Activated CD8-positive, alpha-beta memory T cell treated with anti-CD3 and anti-CD28 coated beads for 1 hour (primary cell): ENCODE measurements at regions not wholly inside any gene's neighbourhood (a gene's known extent, or its start where the extent isn't known, plus 50 kb on each side); places are given as distances from the start of the nearest gene placed in this dataset.
"Not testable (repeated sequence)": the region's sequence is repeated elsewhere in the genome, so short reads cannot be mapped to it uniquely, and the experiment has no call there.

ENCODE experiments used
- DNase-seq, 2 donors: peaks; one replicate each; pipeline ENCODE4 v3.0.0-alpha.2; 2020; ENCODE audit warnings: low read depth in 1 of 2; ENCODE audit errors: extremely low read depth in 1 of 2

DNA sequence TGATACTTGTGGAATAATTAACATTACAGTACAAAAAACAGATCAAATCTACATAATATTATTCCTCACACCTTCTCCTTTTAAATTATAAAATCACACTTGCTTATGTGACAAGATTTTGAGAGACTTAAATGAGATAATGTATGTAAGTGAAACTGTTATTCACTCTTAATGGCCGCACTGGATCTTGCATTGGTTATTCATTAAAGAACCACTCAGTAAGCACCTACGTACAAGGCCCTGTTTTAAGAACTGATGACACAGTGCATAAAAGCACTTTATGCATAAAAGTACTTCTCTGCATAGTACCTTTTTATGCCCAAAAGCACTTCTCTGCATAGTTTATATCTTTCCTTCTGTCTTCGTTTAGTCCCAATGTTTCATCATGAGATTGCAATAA lies 172.1 kb downstream of the GOLGA6L6 start:
- DNase-seq = no peak

GRCh38 chr15:20368974-20369373 lies 172.6 kb downstream of the GOLGA6L6 start:
- DNase-seq = no peak

- DNase-seq = no peak
Observed at GRCh38 chr15:20367093-20367492, 174.5 kb downstream of the GOLGA6L6 start.

- not testable (repeated sequence) for DNase-seq
Observed at GRCh38 chr15:20363591-20363990, 178.0 kb downstream of the GOLGA6L6 start.

- no peak for DNase-seq
Observed at GRCh38 chr15:20361091-20361490, 180.5 kb downstream of the GOLGA6L6 start.

- no peak for DNase-seq
Observed at GRCh38 chr15:20358779-20359414, 182.7 kb downstream of the GOLGA6L6 start.

GRCh38 chr15:20358066-20358778 lies 183.4 kb downstream of the GOLGA6L6 start:
- DNase-seq = no peak

DNA sequence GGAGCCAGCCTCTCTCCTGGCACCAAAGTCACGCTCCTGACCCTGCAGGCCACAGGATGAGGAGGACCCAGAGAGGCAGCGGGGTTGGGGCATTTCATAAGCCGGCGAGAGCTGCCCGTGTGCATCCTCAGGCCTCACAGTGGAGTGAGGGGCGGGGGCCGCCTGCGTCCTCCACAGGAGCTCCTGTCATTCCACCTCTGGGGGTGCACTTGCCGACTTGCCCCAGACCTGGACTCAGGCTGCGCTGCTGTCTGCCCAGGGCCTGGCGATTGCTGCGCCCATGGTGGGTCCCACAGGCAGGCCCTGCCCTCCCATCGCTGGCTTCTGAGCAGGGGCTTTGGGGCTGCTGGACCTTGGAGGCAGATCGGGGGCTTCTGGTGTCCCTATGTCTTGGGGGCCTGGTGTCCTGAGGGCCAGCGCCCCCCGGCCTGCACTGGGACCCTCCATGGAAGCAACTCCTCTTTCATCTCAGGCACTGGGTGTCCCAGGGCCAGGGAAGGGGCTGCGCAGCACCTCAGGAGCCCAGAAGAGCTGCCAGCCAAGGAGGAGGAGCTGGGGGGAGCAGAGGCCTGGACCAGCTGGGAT lies 184.0 kb downstream of the GOLGA6L6 start:
- no peak for DNase-seq

DNA sequence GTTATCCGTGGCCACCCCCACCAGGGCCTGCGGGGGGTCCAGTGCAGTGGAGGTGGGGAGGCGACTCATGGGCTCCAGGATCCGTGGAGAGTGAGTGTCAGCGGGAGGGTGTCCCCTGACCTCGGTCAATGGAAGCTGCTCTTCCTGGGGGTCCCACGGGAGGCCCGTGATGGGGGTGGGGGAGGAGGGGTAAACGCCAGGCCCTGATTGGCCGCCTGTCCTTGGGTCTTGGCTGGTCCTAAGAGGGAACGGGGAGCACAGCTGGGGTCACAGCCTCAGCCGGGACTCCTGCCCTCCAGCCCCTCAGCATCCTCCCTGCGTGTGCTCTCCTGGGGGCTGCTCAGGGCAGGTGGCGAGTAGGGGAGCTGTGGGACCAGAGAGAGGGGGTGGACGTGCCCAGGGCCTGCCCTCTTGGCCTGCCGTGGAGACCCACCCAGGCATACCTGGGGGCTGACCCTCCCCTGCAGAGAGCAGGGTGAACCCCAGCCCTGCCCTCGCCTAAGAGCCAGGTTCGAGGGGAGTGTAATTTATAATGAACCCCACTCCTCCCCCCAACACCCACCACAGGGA lies 184.6 kb downstream of the GOLGA6L6 start:
- no peak for DNase-seq

DNA sequence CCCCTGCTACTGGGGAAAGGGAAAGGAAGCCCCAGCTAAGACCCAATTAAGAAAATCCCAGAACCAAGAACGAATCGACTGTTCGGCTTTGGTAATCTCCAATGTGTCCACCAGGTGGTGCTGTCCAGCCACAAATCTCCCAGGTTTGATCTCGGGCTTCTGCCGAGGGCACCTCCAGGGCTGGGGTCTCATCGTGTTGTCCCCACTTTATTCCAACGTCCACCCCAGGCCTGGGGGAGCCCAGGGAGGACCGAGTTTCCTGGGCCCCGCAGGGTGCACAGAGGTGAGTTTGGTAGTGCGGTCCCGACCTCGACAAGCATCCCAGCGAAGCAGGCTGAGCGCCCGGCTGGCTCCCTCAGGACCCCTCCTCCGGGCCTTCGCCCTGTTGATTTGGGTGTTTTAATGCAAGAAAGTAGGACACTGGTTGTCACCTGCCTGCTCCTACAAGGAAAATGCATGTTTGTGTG lies 185.1 kb downstream of the GOLGA6L6 start:
- DNase-seq = peak; percentile 49 to 78

DNA sequence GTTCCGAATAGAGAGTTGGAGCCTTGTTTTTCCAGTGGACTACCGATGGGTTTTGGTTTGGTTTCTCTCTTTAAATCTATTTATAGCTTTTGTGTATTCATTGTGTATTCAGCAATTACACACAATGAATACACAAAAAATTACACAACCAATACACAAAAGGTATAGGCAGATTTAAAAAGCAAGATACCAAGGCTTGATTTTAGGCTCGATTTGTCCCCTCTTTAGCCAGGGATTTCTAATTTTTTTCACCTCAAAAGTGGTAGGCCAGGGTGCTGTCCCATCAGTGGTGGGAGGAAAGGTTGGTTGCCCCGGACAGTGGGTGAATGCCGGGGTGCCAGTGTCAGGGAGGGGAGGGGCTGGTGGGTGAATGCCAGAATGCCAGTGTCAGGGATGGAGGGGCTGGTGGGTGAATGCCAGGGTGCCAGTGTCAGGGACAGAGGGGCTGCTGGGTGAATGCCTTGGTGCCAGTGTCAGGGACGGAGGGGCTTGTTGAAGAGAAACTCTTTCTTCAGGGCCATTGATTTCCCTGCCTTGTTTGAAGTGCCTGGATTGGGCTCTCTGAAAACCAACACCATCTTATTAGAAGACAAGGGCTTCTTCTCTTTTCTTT lies 186.2 kb downstream of the GOLGA6L6 start:
- no peak for DNase-seq

DNA sequence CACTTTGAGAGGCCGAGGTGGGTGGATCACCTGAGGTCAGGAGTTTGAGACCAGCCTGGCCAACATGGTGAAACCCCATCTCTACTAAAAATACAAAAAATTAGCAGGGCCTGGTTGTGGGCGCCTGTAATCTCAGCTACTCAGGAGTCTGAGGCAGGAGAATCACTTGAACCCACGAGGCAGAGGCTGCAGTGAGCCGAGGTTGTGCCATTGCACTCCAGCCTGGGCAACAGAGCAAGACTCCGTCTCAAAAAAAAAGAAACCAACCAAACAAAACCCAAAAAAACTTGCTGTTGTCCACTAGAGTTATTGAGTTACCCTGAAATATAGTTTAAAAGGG lies 186.7 kb downstream of the GOLGA6L6 start:
- DNase-seq = not testable (repeated sequence)

DNA sequence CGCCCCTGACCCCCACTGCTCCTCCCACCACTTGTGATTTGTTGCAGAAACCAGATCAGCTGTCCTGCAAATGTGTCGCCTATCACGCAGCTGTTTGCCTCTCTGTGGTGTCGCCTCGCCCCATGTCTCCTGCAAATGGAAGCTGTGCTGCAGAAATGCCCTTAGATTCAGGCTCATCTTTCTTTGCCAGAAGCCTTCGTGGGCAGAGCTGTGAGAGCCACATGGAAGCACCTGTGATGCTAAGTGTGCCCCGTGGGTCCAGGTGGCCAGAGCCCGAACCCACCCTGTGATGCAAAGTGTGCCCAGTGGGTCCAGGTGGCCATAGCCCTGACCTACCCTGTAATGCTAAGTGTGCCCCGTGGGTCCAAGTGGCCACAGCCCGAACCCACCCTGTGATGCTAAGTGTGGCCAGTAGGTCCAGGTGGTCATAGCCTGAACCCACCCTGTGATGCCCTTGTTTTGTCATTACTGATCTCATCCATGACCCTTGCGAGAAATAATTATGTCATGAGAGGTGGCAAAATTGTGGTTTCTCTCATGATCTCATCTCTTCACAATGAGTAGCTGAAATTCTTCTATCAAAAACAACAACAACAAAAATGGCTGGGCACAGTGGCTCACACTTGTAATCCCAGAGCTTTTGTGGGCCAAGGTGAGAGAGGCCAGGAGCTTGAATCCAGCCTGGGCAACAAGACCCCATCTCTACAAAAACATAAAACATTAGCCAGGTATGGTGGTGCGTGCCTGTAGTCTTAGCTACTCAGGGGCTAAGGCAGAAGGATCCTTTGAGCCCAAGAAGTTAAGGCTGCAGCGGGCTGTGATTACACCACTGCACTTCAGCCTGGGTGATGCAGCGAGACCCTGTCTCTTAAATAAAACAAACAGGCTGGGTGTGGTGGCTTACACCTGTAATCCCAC lies 187.4 kb downstream of the GOLGA6L6 start:
- no peak for DNase-seq

- DNase-seq = no peak
Observed at GRCh38 chr15:20352241-20353200, 189.1 kb downstream of the GOLGA6L6 start.

- no peak for DNase-seq
Observed at GRCh38 chr15:20351448-20351971, 190.1 kb downstream of the GOLGA6L6 start.

DNA sequence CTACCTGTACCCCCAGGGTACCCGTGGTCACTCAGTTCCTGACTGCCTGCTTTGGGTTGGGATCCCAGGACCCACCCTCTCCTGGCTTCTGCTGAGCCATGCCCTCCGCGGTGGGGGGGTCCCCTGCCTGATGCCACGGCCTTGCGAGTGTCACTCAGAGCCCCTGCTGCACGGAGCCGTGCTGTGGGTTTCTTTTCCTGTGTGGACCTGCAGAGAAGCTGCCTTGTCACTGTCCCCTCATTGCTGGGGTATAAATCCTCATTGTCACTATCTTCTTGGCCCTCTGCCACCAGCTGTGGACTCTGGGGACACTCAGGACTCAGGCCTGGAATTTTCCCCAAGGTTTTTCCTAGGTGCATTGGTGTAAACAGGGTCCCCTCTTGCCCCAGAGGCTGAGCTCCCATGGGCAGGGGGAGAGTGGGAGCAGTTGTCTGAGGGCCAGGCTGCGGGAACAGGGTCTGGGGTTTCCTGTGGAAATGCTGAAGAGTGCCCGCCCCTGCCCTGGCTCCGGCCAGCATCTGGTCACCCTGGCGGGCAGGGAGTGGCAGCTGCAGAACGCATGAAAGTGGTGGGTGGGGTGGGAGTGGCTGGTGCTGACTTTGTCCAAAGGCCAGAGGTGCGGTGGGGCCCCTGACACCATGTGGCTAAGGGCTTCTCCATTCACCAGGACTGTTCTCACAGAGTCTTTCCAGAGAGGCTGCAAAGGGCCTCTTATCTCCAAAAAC lies 191.7 kb downstream of the GOLGA6L6 start:
- no peak for DNase-seq

DNA sequence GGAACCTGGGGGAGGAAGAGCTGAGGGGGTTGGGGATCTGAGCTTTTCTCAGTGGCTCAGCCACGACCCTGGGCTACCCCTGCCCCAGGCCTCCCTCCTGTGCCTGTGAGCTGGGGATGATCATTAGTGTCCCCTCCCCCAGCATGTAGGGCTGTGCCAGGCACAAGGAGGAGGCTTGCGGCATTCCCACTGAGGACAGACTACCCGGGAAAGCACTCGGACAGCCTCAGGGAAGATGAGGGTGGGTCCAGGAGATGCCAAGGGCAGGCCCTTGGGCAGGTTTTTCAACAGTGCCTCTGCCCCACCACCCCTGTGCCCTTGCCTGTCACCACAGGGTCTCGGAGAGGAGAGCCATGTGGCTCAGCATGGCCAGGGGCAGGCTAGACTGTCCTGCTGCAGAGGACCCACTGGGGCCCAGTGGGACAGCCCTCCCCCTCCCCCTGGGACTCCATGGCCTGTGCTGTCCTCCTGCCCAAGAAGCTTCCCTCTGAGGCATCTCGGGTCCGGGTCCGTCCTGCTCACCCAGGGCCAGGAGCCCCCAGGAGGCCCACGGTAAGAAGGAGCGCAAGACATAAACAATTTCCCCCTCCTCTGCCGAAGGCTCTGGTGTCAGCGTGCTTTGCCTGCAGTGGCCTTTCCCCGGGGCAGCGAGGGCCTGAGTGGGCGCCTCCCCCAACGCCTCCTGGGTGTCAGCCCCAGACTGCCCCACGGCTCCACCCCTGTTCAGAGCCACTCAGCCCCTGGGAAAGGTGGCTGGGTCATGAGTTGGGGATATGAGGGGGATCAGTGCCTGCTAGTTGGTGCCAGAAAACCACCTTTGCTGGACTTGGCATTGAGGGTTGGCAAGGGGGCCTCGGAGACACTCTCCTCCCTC lies 192.5 kb downstream of the GOLGA6L6 start:
- no peak for DNase-seq
